HEK293 (cell line): ENCODE measurements at regions not wholly inside any gene's neighbourhood (a gene's known extent, or its start where the extent isn't known, plus 50 kb on each side); places are given as distances from the start of the nearest gene placed in this dataset.
A peak's percentile ranks its signal among the peaks of the same experiment; 100 is the strongest.

Experiments used
- CTCF ChIA-PET: fragments of 350-600 bp; formaldehyde crosslinking; extraction: SDS; loops from one replicate; lab custom pipeline; 2021; ENCODE audit warnings: antibody characterized with exemption; lab: Yijun Ruan, JAX
- POLR2A ChIA-PET: fragments of 300-600 bp; formaldehyde crosslinking; extraction: SDS; loops from one replicate; lab custom pipeline; 2020; ENCODE audit warnings: antibody characterized with exemption, inconsistent platforms; lab: Yijun Ruan, JAX
- H3K27ac ChIP-seq: fragments of 200-500 bp; sonication (Bioruptor generic); 2 replicates; pipeline ENCODE4 v1.5.1; 2014; ENCODE audit warnings: low read depth, low read length, control low read depth, inconsistent platforms; ENCODE audit errors: extremely low read depth
- H3K36me3 ChIP-seq, 2 experiments: fragments of 200-500 bp in 1 of 2; sonication (Bioruptor generic) in 1 of 2; 1 replicate in 1 of 2; 2 replicates in 1 of 2; pipeline ENCODE4 v1.5.1; 2014 to 2017; ENCODE audit warnings: inconsistent platforms in 2 of 2, low read length in 2 of 2; ENCODE audit not compliant: control insufficient read depth in 2 of 2, insufficient read depth in 1 of 2
- H3K4me1 ChIP-seq: fragments of 200-500 bp; sonication (Bioruptor generic); 2 replicates; pipeline ENCODE4 v1.5.1; 2014; ENCODE audit warnings: mild to moderate bottlenecking, low read length, inconsistent platforms; ENCODE audit not compliant: control insufficient read depth, insufficient read depth
- H3K4me3 ChIP-seq: 2 replicates; pipeline ENCODE4 v1.5.1; 2011; ENCODE audit warnings: low read depth, mild to moderate bottlenecking, control low read depth, low read length, moderate library complexity
- H3K9me3 ChIP-seq: fragments of 200-500 bp; sonication (Bioruptor generic); 2 replicates; pipeline ENCODE4 v1.5.1; 2014; ENCODE audit warnings: low read depth, low read length, inconsistent platforms; ENCODE audit not compliant: control insufficient read depth, insufficient read depth
- BCL11A ChIP-seq: fragments of 450-650 bp; formaldehyde crosslinking; IDR thresholded peaks from 2 replicates; pipeline ENCODE4 v1.5.1; 2016; ENCODE audit warnings: low read depth, missing biosample characterization, missing genetic modification characterization
- BCL11B ChIP-seq: fragments of 450-650 bp; formaldehyde crosslinking; IDR thresholded peaks from 2 replicates; pipeline ENCODE4 v1.5.1; 2016; ENCODE audit warnings: low read depth, missing biosample characterization, missing genetic modification characterization
- GFI1B ChIP-seq: fragments of 450-650 bp; formaldehyde crosslinking; IDR thresholded peaks from 2 replicates; pipeline ENCODE4 v1.5.1; 2016; ENCODE audit warnings: missing biosample characterization, missing genetic modification characterization
- PRDM1 ChIP-seq: fragments of 450-650 bp; formaldehyde crosslinking; IDR thresholded peaks from 2 replicates; pipeline ENCODE4; 2016; ENCODE audit warnings: missing biosample characterization, missing genetic modification characterization
- SCRT2 ChIP-seq: fragments of 450-650 bp; formaldehyde crosslinking; IDR thresholded peaks from 2 replicates; pipeline ENCODE4 v1.5.1; 2016; ENCODE audit warnings: missing biosample characterization, missing genetic modification characterization
- SP2 ChIP-seq: fragments of 450-650 bp; formaldehyde crosslinking; IDR thresholded peaks from 2 replicates; pipeline ENCODE4 v1.5.1; 2016; ENCODE audit warnings: missing biosample characterization, missing genetic modification characterization
- SP3 ChIP-seq: fragments of 450-650 bp; formaldehyde crosslinking; IDR thresholded peaks from 2 replicates; pipeline ENCODE4 v1.5.1; 2016; ENCODE audit warnings: missing biosample characterization, missing genetic modification characterization
- SP7 ChIP-seq: fragments of 450-650 bp; formaldehyde crosslinking; IDR thresholded peaks from 2 replicates; pipeline ENCODE4 v1.5.1; 2016; ENCODE audit warnings: missing biosample characterization, missing genetic modification characterization
- ZBTB44 ChIP-seq: fragments of 450-650 bp; IDR thresholded peaks from 2 replicates; pipeline ENCODE4 v1.5.1; 2018; ENCODE audit warnings: missing biosample characterization, mild to moderate bottlenecking, missing genetic modification characterization
- ZBTB8A ChIP-seq: fragments of 450-650 bp; formaldehyde crosslinking; IDR thresholded peaks from 2 replicates; pipeline ENCODE4 v1.5.1; 2016; ENCODE audit warnings: missing biosample characterization, missing genetic modification characterization
- ZEB2 ChIP-seq: fragments of 450-650 bp; formaldehyde crosslinking; IDR thresholded peaks from 2 replicates; pipeline ENCODE4 v1.5.1; 2016; ENCODE audit warnings: missing biosample characterization, missing genetic modification characterization
- ZFP69B ChIP-seq: fragments of 450-650 bp; formaldehyde crosslinking; IDR thresholded peaks from 2 replicates; pipeline ENCODE4 v1.5.1; 2016; ENCODE audit warnings: missing biosample characterization, missing genetic modification characterization
- ZNF10 ChIP-seq: fragments of 450-650 bp; formaldehyde crosslinking; IDR thresholded peaks from 2 replicates; pipeline ENCODE4 v1.5.1; 2017; ENCODE audit warnings: missing biosample characterization, missing genetic modification characterization
- ZNF138 ChIP-seq: fragments of 450-650 bp; formaldehyde crosslinking; IDR thresholded peaks from 2 replicates; pipeline ENCODE4 v1.5.1; 2016; ENCODE audit warnings: missing biosample characterization, missing genetic modification characterization, borderline replicate concordance
- ZNF146 ChIP-seq: fragments of 450-650 bp; formaldehyde crosslinking; IDR thresholded peaks from 2 replicates; pipeline ENCODE4 v1.5.1; 2016; ENCODE audit warnings: missing biosample characterization, missing genetic modification characterization
- ZNF169 ChIP-seq: fragments of 450-650 bp; formaldehyde crosslinking; IDR thresholded peaks from 2 replicates; pipeline ENCODE4 v1.5.1; 2016; ENCODE audit warnings: missing biosample characterization, missing genetic modification characterization
- ZNF211 ChIP-seq: fragments of 450-650 bp; formaldehyde crosslinking; IDR thresholded peaks from 2 replicates; pipeline ENCODE4 v1.5.1; 2016; ENCODE audit warnings: low read depth, missing biosample characterization, missing genetic modification characterization
- ZNF280D ChIP-seq: fragments of 450-650 bp; formaldehyde crosslinking; IDR thresholded peaks from 2 replicates; pipeline ENCODE4 v1.5.1; 2016; ENCODE audit warnings: missing biosample characterization, missing genetic modification characterization
- ZNF501 ChIP-seq: fragments of 450-650 bp; formaldehyde crosslinking; IDR thresholded peaks from 2 replicates; pipeline ENCODE4 v1.5.1; 2016; ENCODE audit warnings: missing biosample characterization, missing genetic modification characterization
- ZNF513 ChIP-seq: fragments of 450-650 bp; IDR thresholded peaks from 2 replicates; pipeline ENCODE4 v1.5.1; 2018; ENCODE audit warnings: missing biosample characterization, missing genetic modification characterization
- ZNF610 ChIP-seq: fragments of 450-650 bp; formaldehyde crosslinking; IDR thresholded peaks from 2 replicates; pipeline ENCODE4 v1.5.1; 2016; ENCODE audit warnings: missing biosample characterization, missing genetic modification characterization, borderline replicate concordance
- ZNF624 ChIP-seq: fragments of 450-650 bp; formaldehyde crosslinking; IDR thresholded peaks from 2 replicates; pipeline ENCODE4 v1.5.1; 2017; ENCODE audit warnings: missing biosample characterization, missing genetic modification characterization
- ZNF830 ChIP-seq: fragments of 450-650 bp; IDR thresholded peaks from 2 replicates; pipeline ENCODE4 v1.5.0; 2018; ENCODE audit warnings: missing biosample characterization, missing genetic modification characterization, low read depth, mild to moderate bottlenecking, moderate library complexity
- ZNF837 ChIP-seq: fragments of 450-650 bp; formaldehyde crosslinking; IDR thresholded peaks from 2 replicates; pipeline ENCODE4 v1.5.1; 2016; ENCODE audit warnings: missing biosample characterization, missing genetic modification characterization
- TF ChIP-seq, protein P1 (sequence below): fragments of 450-650 bp; formaldehyde crosslinking; IDR thresholded peaks from 2 replicates; pipeline ENCODE4 v1.5.1; 2017; ENCODE audit warnings: missing biosample characterization, missing genetic modification characterization
- TF ChIP-seq, protein P2 (sequence below): fragments of 450-650 bp; formaldehyde crosslinking; IDR thresholded peaks from 2 replicates; pipeline ENCODE4 v1.5.1; 2016; ENCODE audit warnings: missing biosample characterization, missing genetic modification characterization
- TF ChIP-seq, protein P3 (sequence below): fragments of 450-650 bp; formaldehyde crosslinking; IDR thresholded peaks from 2 replicates; pipeline ENCODE4 v1.5.1; 2017; ENCODE audit warnings: missing biosample characterization, missing genetic modification characterization

DNA sequence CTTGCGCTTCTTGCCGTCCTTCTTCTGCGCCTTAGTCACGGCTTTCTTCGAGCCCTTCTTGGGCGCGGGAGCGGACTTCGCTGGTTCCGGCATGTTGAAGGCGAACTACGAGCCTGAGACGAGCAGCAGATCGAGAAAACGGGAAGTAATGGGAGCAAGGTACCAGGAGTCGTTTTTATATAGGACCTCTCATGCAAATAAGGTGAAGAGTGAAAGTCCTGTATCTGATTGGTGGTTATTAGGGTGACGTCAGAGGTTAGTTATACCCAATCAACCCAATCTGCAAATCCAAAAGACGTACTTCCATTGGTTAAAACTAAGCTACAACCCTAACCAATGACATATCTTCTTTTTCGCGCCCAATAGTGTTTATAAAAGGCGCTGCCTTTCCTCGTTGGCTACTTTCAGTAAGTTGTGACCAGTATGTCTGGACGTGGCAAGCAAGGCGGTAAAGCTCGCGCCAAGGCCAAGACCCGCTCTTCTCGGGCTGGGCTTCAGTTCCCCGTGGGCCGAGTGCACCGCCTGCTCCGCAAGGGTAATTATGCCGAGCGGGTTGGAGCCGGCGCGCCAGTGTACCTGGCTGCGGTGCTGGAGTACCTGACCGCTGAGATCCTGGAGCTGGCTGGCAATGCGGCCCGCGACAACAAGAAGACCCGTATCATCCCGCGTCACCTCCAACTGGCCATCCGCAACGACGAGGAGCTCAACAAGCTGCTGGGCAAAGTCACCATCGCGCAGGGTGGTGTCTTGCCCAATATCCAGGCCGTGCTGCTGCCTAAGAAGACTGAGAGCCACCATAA is 100.6 kb upstream of the PRSS16 start:
- CTCF ChIA-PET = interaction anchor here (0.5 to 1.2 kb wide), 7 partner anchors 8 to 1140 kb away, joined by 3 to 6 read pairs (median 3); a partner anchor contains a TSS
- peak overlapping the region; percentile 55 for H3K4me3 ChIP-seq
- H3K4me1 ChIP-seq = no peaks in the 10 kb centered on the region
- TF ChIP-seq ZNF837 (tag by site-specific recombination) (peak; percentile 77), ZFP69B (tag by site-specific recombination) (0 out of 2 replicates have a peak, but pooled peaks have one; percentile 45), PRDM1 (0 out of 2 replicates have a peak, but pooled peaks have one; percentile 9), ZNF513 (tag by site-specific recombination) (no peak), ZNF501 (tag by site-specific recombination) (peak; percentile 96), BCL11B (peak; percentile 88; the same call in 1 of the 2 replicates), ZNF624 (peak; percentile 40; the same call in 1 of the 2 replicates), ZNF146 (peak; percentile 18; the same call in 1 of the 2 replicates), BCL11A (tag by site-specific recombination) (0 out of 2 replicates have a peak, but pooled peaks have one; percentile 64), ZNF830 (no peak), ZNF169 (no peak), ZBTB8A (tag by site-specific recombination) (peak; percentile 6; the same call in 1 of the 2 replicates), ZNF280D (tag by site-specific recombination) (no peak), SP7 (tag by site-specific recombination) (peak; percentile 79), ZNF211 (tag by site-specific recombination) (no peak), ZNF610 (no peak), SP3 (tag by site-specific recombination) (peak; percentile 53), SCRT2 (tag by site-specific recombination) (peak; percentile 92), ZNF138 (no peak), SP2 (peak; percentile 91), ZNF10 (0 out of 2 replicates have a peak, but pooled peaks have one; percentile 11), ZBTB44 (tag by site-specific recombination) (no peak), GFI1B (tag by site-specific recombination) (peak; percentile 61; the same call in 1 of the 2 replicates), ZEB2 (tag by site-specific recombination) (peak; percentile 70)
- TF ChIP-seq, protein P1, sequence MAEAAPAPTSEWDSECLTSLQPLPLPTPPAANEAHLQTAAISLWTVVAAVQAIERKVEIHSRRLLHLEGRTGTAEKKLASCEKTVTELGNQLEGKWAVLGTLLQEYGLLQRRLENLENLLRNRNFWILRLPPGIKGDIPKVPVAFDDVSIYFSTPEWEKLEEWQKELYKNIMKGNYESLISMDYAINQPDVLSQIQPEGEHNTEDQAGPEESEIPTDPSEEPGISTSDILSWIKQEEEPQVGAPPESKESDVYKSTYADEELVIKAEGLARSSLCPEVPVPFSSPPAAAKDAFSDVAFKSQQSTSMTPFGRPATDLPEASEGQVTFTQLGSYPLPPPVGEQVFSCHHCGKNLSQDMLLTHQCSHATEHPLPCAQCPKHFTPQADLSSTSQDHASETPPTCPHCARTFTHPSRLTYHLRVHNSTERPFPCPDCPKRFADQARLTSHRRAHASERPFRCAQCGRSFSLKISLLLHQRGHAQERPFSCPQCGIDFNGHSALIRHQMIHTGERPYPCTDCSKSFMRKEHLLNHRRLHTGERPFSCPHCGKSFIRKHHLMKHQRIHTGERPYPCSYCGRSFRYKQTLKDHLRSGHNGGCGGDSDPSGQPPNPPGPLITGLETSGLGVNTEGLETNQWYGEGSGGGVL (tag by site-specific recombination) = no peak
- TF ChIP-seq, protein P2, sequence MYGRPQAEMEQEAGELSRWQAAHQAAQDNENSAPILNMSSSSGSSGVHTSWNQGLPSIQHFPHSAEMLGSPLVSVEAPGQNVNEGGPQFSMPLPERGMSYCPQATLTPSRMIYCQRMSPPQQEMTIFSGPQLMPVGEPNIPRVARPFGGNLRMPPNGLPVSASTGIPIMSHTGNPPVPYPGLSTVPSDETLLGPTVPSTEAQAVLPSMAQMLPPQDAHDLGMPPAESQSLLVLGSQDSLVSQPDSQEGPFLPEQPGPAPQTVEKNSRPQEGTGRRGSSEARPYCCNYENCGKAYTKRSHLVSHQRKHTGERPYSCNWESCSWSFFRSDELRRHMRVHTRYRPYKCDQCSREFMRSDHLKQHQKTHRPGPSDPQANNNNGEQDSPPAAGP (tag by site-specific recombination) = peak; percentile 69
- TF ChIP-seq, protein P3, sequence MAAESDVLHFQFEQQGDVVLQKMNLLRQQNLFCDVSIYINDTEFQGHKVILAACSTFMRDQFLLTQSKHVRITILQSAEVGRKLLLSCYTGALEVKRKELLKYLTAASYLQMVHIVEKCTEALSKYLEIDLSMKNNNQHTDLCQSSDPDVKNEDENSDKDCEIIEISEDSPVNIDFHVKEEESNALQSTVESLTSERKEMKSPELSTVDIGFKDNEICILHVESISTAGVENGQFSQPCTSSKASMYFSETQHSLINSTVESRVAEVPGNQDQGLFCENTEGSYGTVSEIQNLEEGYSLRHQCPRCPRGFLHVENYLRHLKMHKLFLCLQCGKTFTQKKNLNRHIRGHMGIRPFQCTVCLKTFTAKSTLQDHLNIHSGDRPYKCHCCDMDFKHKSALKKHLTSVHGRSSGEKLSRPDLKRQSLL (tag by site-specific recombination) = peak; percentile 16; the same call in 1 of the 2 replicates

More for the DNA sequence above, 100.6 kb upstream of the PRSS16 start:
- peak overlapping the region; percentile 81; the same call in 1 of the 2 replicates for H3K27ac ChIP-seq
- POLR2A ChIA-PET = interaction anchor here (0.6 to 6.3 kb wide), 62 partner anchors 9 to 1749 kb away, joined by 3 to 338 read pairs (median 5); partner anchors contain the start of genes ZNF184 and ZNF322
- no peaks in the 10 kb centered on the region; a peak in 1 of 3 replicates for H3K36me3 ChIP-seq
- no peaks in the 10 kb centered on the region for H3K9me3 ChIP-seq
